IPS-18c (cell line): ENCODE measurements at regions not wholly inside any gene's neighbourhood (a gene's known extent, or its start where the extent isn't known, plus 50 kb on each side); places are given as distances from the start of the nearest gene placed in this dataset.

Experiments used
- H3K4me3 ChIP-seq: 2 replicates; pipeline ENCODE4 v1.7.0; 2013; ENCODE audit warnings: low read depth, mild to moderate bottlenecking, low read length, moderate library complexity; ENCODE audit not compliant: insufficient read depth
- H3K9me3 ChIP-seq: one replicate; pipeline ENCODE4 v1.6.1; 2013; ENCODE audit warnings: mild to moderate bottlenecking, low read length, moderate library complexity; ENCODE audit not compliant: control insufficient read depth, insufficient read depth

DNA sequence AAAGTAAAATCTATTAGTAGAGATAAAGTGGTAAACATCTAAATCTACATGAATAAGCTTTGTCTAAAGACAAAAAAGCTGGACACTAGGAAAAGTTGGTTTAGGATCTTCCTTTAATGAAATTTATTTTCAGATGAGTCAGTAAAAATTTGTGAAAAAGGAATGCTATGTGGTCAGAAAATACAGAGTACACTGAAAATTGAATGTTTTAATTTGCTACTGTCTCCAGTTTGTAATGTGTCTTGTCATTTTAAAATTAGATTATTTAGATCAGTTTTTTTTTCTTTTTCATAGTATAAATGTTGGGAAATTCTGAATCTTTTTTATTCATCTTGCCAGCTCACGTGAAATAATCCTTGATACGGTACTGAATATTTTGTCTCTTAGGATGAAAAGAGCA, 56.9 kb downstream of the SLITRK6 start:
- Histone ChIP-seq H3K4me3 (no peak overlapping the region), H3K9me3 (peaks cover 2% of the 10 kb centered on the region)

DNA sequence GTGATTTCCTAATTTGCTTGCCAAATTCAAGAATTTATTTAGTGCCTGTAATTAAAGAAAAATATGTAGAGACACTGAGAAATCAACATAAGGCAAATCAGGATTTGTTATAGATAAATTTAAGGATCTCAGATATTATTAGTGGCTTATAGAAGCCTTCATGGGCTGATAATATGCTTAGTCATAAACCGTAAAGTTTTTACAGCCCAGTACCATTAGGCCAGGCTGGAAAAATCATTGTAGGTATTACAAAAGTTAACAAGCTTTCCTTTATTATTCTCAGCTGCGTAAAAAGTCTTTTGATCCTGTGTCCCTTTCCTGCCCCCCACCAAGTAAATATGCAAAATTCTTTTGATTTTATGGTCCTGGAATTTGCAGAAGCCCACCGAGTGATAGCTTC, 58.2 kb downstream of the SLITRK6 start:
- H3K9me3 ChIP-seq, result peaks cover 2% of the 10 kb centered on the region
- H3K4me3 ChIP-seq, result no peak overlapping the region

DNA sequence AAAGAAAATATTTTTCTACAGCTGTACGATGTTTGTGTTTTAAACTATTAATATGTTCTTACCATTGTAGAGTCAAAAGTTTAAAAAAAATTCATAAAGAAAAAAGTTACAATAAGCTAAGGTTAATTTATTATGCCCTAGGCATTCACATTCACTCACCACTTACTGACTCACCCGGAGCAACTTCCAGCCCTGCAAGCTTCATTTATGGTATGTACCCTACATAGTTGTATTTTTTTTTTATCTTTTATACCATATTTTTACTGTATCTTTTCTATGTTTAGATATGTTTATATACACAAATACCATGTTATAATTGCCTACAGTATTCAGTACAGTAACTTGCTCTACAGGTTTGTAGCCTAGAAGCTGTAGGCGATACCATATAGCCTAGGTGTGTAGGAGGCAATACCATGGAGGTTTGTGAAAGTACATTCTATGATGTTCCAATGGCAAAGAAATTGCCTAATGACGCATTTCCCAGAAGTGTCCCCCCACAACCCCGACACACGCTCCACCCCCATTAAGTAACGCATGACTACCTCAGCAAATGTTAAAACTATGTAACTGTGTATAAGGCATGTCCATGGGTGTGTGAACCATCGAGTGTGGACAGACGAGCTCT, 60.4 kb downstream of the SLITRK6 start:
- no peaks in the 10 kb centered on the region for H3K9me3 ChIP-seq
- H3K4me3 ChIP-seq, result no peak overlapping the region

DNA sequence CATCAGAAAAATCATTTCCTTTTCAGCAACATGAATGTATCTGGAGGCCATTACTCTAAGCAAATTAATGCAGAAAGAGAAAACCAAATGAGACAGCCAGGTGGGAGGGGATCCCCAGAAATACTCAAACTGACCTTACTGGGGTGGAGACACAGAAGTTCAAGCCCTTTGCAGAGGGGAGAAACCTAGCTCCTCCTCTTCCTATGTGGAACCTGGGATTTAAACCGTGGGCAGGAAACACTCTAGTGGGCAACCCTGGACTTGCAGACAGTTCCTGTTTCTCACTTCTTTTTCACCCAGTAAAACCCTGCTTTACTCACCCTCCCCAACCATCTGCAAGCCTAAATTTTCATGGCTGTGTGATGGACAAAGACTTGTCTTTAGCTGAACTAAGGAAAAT, 61.3 kb downstream of the SLITRK6 start:
- H3K4me3 ChIP-seq, result no peak overlapping the region

DNA sequence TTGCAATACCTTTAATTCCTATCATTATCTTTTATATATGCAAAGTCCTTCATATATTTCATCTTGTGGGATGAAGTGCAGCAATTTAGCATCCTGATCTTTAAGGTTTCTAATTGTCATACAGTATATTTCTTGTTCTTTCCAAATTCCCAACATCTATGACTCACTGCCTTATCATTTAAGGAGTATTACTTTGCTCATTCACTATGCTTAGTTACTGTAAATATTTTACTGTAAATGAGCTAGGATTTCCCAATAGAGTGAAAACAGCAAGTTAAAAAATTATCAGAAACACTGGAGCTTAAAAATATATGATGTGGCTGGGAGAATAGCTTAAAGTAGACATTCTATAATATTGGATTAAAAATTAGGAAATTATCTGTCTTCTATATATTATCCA, 69.9 kb downstream of the SLITRK6 start:
- H3K9me3 ChIP-seq, result no peaks in the 10 kb centered on the region

More for the DNA sequence above, 61.3 kb downstream of the SLITRK6 start:
- no peaks in the 10 kb centered on the region for H3K9me3 ChIP-seq

DNA sequence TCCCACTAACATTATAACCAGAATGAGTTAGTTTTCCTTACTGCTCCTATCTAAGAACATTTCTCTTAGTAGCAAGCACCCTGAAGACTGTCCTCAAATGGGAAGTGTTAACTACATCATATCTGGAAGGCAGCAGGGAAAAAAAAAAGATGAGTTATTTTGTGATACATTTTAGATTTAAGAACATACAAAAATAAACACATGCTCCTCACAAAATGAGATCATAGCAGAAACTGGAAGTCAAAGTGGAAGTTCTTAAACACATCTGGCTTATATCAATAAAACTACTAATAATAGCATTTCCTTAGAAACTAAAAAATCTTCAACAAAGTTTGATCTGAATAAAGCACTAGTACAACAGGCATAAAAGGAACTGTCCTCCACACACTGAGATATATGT, 70.4 kb downstream of the SLITRK6 start:
- Histone ChIP-seq H3K9me3 (no peaks in the 10 kb centered on the region), H3K4me3 (no peak overlapping the region)

More for the DNA sequence above, 69.9 kb downstream of the SLITRK6 start:
- no peak overlapping the region for H3K4me3 ChIP-seq

DNA sequence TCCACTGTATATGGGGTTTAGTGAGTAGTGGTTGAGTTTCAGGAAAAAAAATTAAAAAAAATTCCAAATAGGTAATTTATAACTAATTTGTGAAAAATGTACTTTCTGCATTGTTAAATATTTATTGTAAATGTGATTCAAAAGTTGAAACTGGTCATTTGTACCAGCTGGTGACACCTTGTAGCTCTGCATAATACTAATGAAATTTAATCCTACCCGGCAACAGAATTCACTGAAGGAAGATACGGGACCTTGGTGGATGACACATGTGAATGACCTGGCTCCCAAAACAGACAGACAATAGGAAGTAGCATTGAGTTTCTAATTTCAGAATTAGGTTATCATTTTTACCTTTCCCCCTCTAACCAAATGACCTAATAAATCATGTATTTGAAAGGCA, 73.8 kb downstream of the SLITRK6 start:
- Histone ChIP-seq H3K4me3 (no peak overlapping the region), H3K9me3 (no peaks in the 10 kb centered on the region)

DNA sequence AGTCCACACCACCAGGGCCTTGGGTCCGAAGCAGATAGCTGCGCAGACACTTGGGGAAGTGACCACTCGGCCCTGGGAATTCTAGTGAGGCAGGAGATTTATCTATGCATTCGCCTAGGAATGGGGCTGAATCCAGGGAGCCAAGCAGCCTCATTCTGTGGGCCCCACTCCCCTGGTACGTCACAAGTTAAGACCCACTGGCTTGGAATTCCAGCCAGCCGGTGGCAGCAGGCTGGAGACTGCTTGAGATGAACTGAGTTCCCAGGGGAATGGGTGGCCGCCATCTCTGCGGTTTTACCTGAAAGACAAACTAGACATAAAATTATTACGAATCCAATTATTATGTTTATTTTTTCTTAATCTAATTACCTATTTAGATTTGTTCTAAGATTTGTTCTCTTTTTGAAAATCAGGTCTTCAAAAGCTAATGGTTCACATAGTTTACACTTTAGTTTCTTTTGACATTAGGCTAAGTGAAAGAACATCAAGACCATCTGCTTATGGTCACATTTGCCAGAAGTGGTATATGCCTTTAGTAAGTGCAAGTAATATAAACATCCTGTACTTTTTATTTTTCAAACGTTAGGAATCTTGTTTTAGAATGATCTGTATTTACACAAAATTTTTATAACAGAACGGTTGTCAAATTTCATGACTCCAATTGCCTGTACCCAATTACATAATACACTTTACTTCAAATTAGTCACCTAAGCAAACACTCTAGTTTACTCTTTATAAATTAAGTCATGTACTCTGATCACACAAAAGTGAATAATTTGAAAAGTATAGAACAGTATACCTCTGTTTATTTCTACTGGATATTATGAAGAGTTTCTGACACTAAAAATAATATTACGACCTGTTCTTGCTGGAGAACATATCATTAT, 74.4 kb downstream of the SLITRK6 start:
- Histone ChIP-seq H3K4me3 (no peak overlapping the region), H3K9me3 (no peaks in the 10 kb centered on the region)

DNA sequence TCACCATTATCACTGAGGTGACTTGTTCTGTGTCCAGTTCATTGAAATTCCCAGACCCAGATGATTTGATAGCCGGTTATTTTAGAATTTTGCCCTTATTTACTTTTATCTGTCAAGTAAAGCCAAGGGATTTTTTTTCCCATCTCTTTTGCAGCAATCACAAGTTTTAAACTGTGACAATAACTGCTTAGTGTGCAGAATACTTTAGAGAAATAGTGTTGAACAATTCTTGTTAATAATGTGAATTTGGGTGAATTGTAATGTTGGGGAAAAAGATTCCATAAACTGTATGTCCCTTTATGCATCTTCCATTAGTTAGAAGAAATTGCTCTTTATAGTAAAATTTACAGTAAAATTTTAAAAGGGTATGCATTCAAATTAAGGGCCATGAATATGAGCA, 79.5 kb downstream of the SLITRK6 start:
- Histone ChIP-seq H3K4me3 (no peak overlapping the region), H3K9me3 (no peaks in the 10 kb centered on the region)

DNA sequence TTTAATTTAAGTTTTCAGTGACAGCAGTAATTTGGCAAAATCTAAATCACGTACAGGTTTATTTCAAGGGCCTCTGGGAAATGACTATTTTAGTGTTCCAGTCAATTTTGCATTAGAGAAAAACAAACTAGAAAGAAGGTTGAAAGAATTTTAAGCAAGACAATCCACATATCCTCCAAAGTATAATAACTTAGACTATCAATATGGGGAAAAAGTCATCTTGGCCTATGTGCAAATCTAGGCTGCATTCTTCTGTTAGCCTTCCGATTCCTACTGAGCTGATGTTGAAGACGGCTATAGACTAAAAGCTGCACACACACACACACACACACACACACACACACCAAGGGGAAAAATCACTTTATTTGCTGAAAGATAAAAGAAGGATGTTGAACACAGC, 81.3 kb downstream of the SLITRK6 start:
- H3K9me3 ChIP-seq, result no peaks in the 10 kb centered on the region
- no peak overlapping the region for H3K4me3 ChIP-seq

DNA sequence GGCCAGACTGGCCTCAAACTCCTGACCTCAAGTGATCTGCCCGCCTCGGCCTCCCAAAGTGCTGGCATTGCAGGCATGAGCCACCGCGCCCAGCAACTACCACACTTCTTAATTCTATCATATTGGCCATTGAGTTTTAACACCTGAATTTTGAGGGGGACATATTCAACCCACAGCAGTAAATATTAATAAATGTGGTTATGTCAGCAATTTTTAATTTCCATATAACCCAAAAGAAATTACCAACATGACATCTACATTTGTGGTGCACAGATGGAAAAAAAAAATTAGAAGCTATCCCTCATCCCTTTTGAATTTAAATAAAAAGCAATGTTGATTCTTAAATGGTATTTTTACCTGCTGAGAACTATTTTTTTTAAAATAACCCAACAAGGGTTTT, 88.7 kb downstream of the SLITRK6 start:
- no peaks in the 10 kb centered on the region for H3K9me3 ChIP-seq

DNA sequence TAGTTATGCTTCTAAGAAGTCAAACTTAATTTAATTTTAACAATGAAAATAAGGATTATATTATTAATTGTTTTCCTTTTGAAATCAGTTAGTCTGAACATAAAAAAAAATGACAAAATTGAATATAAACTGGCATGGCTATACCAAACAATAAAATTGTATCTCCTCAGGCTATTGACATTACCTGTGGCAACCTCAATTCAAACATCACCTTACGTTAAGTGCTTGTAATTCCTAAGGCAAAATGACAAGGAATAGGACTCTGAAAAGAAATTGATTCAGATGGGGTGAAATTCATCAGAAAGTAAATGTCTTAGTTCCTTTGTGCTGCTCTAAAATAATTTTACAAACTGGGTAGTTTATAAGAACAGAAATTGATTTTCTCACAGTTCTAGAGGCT, 89.5 kb downstream of the SLITRK6 start:
- no peak overlapping the region for H3K4me3 ChIP-seq

More for the DNA sequence above, 88.7 kb downstream of the SLITRK6 start:
- H3K4me3 ChIP-seq, result no peak overlapping the region

DNA sequence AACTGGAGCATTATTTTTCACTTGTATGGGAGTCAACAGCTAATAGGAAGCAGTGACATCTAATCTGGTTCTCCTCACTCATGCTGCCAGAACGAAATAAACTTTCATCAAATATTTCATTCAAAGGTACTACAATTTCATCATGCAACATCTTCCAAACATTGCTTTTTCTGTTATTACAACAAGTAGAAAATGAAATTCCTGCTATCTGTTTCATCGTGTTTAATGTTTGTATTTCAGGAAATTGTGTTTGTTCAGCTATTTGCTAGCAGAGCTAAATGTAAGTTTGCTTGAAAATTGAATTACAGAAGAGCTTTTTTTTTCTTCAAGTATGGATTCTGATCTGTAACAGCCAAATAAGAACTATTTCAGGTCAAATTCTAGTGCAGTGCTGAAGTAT, 90.1 kb downstream of the SLITRK6 start:
- no peak overlapping the region for H3K4me3 ChIP-seq
- no peaks in the 10 kb centered on the region for H3K9me3 ChIP-seq

More for the DNA sequence above, 89.5 kb downstream of the SLITRK6 start:
- no peaks in the 10 kb centered on the region for H3K9me3 ChIP-seq

DNA sequence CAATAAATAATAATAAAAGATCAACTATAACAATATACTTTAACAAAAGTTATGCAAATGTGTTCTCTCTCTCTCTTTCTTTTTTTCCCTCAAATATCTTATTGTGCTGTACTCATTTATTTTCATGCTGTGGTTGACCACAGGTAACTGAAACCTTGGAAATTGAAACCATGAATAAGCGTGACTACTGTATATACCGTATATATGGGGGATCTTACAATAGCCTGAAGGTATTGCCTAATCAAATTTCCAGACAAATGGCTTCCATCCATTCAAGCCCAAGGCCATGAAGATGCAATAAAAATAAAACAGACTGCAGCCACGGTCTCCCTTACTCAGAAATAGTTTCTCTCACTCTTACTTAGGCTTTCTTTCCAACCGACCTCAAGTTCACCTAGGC, 98.3 kb downstream of the SLITRK6 start:
- Histone ChIP-seq H3K9me3 (peaks cover 2% of the 10 kb centered on the region), H3K4me3 (no peak overlapping the region)

DNA sequence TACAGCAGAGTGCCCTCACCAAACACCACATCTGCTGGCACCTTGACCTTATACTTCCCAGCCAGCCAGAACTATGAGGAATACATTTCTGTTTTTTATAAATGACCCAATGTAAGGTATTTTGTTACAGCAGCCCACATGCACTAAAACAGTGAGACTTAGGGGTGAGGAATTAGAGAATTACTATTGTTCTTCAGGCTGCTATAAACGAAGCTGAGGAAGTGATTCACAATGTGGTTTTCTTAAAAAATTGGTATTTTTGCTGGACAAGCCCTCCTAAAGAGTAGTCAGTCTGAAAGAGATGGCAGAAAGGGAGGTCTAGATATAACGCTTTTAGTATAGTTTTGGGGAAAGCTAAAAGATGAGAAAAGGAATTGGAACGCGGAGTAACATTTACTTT, 101.0 kb downstream of the SLITRK6 start:
- H3K4me3 ChIP-seq, result no peak overlapping the region
- H3K9me3 ChIP-seq, result peaks cover 2% of the 10 kb centered on the region

DNA sequence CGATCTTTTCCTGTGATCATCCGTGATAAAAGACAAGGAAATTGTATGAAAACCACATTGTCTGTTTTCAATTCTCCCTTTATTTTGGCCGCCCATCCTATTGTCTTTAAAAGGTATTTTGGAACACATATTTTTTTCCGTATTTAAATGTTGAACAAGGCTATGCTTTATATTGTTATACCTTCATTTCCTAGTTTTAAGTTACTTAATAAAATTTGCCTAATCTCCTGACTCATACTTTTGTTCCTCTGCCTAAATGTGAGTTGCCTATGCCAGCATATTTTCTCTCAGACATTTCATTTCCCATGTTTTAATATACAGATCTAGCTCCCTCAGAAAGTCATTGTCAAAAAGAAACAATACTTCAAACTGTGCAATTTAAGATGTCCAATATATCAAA, 104.2 kb downstream of the SLITRK6 start:
- Histone ChIP-seq H3K9me3 (peaks cover 2% of the 10 kb centered on the region), H3K4me3 (no peak overlapping the region)

DNA sequence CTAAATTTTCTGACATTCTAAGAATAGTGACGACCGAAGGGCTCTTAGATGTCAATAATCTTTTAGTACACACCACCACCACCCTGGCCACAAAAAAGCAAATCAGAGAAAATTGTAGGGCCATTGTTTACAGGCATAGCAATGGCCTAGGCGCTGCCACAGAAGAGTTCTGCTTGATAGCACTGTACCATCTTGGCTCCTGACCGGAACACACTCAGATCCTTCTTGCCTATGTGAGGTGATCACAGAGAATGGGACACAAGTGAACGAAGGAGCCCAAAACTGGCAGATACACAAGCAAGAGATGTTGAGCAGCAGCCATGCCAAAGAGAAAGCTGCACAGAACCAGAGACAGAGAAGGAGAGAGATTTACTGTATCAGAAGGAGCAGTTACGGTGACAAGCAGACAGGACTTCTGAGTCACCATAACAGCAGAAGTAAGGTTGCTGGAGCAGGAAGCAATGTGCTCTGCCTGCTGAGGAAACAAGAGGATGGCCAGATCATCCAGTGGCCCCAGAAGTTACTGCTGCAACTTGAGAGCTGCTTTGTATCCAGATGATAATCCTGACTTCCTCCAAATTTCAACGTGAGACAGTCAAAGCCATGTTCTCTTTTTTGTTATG, 105.2 kb downstream of the SLITRK6 start:
- H3K4me3 ChIP-seq, result no peak overlapping the region

DNA sequence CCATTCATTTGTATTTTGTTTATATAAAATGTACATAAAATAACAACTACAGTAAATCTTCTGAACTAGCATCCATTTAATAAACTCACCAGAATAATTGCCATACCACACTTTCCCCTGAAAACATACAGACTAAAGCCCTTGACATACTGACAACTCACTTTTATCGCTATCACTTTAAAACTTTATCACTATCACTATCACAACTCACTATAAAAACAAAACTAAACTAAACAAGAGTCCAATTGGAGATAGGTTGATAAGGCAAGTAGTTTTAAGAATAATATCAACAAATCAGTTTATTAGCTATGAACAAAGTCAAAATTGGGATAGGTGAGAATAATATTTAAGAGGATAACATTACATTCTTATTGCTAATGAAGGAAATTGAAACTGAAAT, 108.9 kb downstream of the SLITRK6 start:
- Histone ChIP-seq H3K4me3 (no peak overlapping the region), H3K9me3 (no peaks in the 10 kb centered on the region)

More for the DNA sequence above, 105.2 kb downstream of the SLITRK6 start:
- no peaks in the 10 kb centered on the region for H3K9me3 ChIP-seq
